GM18502 (cell line): ENCODE measurements at regions not wholly inside any gene's neighbourhood (a gene's known extent, or its start where the extent isn't known, plus 50 kb on each side); places are given as distances from the start of the nearest gene placed in this dataset.
"Not testable (repeated sequence)": the region's sequence is repeated elsewhere in the genome, so short reads cannot be mapped to it uniquely, and the experiment has no call there.

Source experiments
- ATAC-seq: cut with Tn5 transposase; IDR thresholded peaks from one replicate; pipeline ENCODE4 v1.9.1; 2021; ENCODE audit warnings: mild to moderate bottlenecking; ENCODE audit not compliant: unreplicated experiment, poor library complexity

- peak; percentile 95 for ATAC-seq
Measured at GRCh38 chr7:149714081-149714909, 59.1 kb downstream of the ZNF467 start.

DNA sequence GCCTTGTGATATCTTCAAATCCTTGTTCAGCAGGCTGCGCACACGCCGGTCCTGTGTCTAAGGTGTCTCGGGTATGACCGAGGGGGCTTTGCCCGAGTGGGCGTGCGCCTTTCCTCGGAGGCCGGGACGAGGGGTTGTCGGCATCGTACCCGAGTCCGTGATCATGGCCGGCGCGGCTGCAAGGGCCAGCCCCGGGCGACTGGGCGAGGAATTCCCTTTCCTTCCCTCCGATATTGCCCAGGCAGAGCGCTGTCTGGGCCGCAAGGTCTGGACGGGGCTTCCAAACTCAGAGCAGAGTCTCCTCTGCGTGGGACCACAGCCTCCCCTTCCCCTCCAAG is 59.7 kb downstream of the ZNF467 start:
- no peak for ATAC-seq

DNA sequence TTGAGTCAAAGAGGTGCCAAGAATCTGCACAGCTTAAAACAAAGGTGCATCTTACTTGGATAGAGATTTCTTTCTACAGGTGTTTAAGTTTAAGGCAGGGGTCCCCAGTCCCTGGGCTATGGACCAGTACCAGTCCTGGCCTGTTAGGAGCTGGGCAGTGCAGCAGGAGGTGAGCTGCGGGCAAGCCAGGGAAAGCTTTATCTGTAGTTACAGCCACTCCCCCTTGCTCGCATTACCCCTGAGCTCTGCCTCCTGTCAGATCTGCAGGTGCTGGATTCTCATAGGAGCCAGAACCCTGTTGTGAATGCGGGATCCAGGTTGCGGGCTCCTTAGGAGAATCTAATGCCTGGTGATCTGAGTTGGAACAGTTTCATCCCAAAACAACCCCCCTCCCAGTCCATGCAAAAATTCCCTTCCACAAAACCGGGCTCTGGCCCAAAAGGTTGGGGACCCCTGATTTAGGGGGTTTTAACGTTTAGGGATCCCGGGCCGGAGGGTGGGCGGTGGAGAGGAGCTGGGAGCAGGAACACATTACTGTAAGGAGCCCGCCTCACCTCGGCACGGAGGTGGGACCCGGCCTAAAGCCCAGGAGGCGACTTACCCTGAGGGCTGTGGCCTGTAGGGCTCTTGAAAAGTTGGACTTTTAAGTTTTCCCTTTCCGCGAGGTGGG is 60.2 kb downstream of the ZNF467 start:
- ATAC-seq = no peak

GRCh38 chr7:149708026-149708425 is 65.4 kb downstream of the ZNF467 start:
- no peak for ATAC-seq

- ATAC-seq = no peak
Measured at GRCh38 chr7:149707448-149707886, 65.9 kb downstream of the ZNF467 start.

DNA sequence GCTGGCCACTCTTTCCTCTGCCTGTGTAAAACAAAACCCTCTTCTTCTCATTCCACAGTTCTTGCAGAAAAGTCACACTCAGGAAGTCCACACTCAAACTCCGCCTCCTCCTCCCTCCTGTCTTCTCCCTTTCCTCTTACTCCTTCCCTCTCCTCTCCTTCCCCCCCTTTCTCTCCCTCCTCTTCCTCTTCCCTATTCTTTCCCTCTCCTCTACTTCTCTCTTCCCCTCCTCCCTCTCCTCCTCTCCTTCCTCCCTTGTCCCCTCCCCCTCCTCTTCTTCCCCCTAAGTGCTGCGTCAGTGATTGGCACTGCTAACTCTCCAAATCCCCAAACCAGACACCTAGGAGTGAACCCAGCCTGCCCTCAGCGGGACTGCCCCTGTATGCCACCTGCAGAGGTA is 67.0 kb downstream of the ZNF467 start:
- no peak for ATAC-seq

GRCh38 chr7:149704507-149704906 is 68.9 kb downstream of the ZNF467 start:
- no peak for ATAC-seq

GRCh38 chr7:149703044-149703650 is 70.2 kb downstream of the ZNF467 start:
- no peak for ATAC-seq

DNA sequence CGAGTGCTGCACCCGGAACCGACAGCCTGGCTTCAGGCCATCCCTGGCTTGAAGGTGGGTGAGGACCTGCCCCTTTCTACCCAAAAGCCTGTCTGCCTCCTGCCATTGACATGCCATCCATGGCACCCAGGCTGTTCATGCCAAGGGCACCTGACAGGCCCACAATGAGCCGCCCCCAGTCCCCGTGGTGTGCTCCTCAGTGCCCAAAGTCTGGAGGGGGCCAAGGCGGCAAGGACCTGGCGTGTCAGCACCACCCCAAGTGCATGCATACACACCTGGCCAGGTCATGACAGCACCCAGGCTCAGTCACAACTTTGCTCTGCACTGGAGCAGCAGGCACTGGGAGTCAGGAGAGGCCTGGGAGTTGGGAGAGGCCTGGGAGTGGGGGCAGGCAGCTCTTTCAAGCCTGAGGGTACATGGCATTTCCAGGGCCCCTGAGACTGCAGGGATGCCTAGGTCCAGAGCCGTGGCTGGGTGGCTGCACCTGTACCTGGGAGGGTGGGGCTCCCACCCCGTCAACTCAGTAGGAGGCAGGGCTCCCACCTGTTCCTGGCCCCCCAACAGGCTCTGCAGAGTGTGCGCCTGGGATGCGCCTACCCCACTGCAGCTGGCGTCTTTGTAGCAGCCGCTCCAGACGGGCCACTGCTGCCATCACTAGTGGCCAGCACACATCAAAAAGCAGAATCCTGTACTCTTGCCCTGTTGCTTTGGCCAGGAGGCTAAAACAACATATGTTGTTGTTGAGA is 71.7 kb downstream of the ZNF467 start:
- no peak for ATAC-seq

DNA sequence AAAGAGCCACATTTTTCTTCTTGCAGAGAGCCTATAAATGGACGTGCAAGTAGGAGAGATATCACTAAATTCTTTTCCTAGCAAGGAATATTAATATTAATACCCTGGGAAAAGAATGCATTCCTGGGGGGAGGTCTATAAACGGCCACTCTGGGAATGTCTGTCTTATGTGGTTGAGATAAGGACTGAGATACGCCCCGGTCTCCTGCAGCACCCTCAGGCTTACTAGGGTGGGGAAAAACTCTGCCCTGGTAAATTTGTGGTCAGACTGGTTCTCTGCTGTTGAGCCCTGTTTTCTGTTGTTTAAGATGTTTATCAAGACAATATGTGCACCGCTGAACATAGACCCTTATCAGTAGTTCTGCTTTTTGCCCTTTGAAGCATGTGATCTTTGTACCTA is 75.6 kb downstream of the ZNF467 start:
- not testable (repeated sequence) for ATAC-seq

DNA sequence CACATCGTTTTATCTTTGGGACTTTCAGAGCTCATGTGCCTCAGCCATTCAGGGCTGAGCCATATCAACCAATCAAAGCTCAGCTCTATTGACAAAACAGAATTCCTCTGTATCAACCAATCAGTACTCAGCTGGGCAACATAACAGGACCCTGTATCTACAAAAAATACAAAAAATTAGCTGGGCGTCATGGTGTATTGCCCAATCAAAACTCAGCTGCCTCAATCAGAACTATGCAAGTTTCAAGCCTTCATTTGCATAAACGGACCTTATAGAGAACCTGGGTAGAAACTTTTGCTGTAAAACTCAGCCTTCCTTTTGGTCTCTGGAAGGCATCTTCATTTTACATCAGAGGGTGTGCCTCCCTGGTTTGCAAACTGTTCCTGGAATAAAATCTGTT is 77.1 kb downstream of the ZNF467 start:
- no peak for ATAC-seq

DNA sequence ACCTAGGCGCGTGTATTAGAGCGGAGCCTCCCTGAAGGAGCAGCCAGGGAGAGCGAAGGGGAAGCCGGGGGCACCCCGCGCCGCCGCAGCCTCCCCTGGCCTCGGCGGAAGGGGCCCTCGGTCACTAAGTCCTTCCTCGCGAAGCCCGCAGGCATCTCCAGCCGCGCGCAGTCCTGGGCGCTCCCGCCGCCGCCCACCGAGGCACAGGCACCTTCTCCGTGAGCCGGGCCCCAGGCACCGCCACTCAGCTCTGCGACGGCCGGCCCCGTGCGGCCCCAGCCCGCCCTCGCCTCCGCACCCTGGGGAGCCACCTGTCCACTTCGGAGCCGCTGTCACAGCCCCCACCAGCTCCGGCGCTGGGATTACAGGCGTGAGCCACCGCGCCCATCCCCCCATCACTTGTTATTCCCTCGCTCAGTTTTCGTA is 80.8 kb downstream of the ZNF467 start:
- ATAC-seq = no peak

- no peak for ATAC-seq
Measured at GRCh38 chr7:149692056-149692455, 81.3 kb downstream of the ZNF467 start.

DNA sequence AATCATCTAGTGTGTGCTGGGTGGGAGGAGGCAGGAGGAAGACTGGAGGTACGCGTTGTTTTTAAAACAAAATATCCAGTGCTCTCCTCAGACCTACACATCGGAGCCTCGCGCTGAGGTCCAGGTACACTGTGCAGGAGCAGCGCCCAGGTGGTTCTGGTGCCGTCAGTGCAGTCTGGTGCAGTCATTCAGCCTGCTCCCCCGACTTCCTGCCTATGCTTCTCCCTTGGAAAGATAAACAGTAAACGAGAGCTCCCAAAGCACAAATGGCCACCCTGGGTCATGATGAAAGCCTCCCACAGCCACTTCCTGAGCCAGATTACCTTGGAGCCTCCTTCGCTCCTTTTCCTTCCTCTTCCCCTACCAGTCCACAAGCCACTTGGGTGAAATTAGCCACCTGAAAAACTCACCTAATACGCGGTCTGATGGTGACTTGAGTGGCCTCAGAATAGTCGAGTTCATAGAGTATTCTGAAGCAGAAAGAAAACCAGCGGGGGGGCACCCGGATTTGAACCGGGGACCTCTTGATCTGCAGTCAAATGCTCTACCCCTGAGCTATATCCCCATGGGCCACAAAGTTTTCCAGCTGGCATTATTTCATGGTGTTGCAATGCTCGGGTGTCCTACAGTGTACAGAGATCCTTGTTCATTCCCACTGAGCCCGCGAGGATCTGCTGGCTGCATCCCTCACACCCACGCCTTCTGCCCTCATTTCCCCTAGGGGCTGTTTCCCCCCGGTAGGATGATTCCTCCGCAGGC is 82.5 kb downstream of the ZNF467 start:
- no peak for ATAC-seq

DNA sequence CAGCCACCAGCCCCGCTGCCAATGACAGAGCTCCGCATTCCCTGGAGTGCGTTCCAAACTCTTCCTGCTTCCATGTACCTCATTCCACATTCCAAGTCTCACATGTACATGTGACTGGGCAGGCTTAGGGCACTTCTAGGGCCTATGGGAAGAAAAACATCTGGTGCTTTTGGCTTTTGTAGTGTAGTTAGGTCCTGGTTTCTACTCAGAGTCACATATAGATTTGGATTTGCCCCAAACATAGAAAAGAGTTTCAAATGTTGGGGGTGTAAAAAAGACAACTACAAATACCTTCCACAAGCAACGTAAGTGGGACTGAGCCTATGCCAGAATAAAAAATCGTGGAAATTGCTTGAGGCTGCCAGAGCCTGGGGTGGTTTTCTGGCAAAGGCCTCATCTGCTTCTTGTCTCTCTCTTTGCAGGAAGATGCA is 84.1 kb downstream of the ZNF467 start:
- no peak for ATAC-seq

GRCh38 chr7:149688836-149689235 is 84.6 kb downstream of the ZNF467 start:
- ATAC-seq = no peak

- not testable (repeated sequence) for ATAC-seq
Measured at GRCh38 chr7:149687820-149688219, 85.6 kb downstream of the ZNF467 start.

GRCh38 chr7:149686449-149686848 is 86.9 kb downstream of the ZNF467 start:
- no peak for ATAC-seq

GRCh38 chr7:149686011-149686410 is 87.4 kb downstream of the ZNF467 start:
- ATAC-seq = no peak

GRCh38 chr7:149685455-149685854 is 87.9 kb downstream of the ZNF467 start:
- ATAC-seq = no peak
